ENCODE measurements at regions not wholly inside any gene's neighbourhood (a gene's known extent, or its start where the extent isn't known, plus 50 kb on each side); places are given as distances from the start of the nearest gene placed in this dataset.
"Not testable (repeated sequence)": the region's sequence is repeated elsewhere in the genome, so short reads cannot be mapped to it uniquely, and the experiment has no call there.

DNA sequence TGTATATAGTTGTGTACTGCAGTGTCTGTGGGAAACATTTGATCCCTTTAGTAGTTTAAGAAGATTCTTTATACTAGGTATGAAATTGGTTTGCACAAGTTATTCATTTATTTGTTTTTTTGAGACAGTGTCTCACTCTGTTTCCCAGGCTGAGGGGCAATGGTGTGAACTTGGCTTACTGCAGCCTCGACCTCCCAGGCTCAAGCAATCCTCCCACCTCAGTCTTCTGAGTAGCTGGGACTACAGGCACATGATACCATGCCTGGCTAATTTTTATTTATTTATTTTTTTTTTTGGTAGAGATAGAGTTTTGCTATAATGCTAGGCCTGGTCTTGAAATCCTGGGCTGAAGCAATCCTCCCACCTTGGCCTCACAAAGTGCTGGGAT is 209.4 kb downstream of the RASSF9 start:
- no peak overlapping the region for H3K27ac Mint-ChIP-seq (ENCODE audit: unreplicated experiment)

GRCh38 chr12:85627584-85627983 is 208.6 kb downstream of the RASSF9 start:
- Mint-ChIP-seq H3K9me3 (ENCODE audit: low read depth) (no peaks in the 10 kb centered on the region), H3K27me3 (ENCODE audit: low read depth) (peaks cover 3% of the 10 kb centered on the region), H3K36me3 (ENCODE audit: low read depth) (no peaks in the 10 kb centered on the region), H3K27ac (ENCODE audit: unreplicated experiment) (no peak overlapping the region), H3K4me1 (ENCODE audit: low read depth) (peaks cover 13% of the 10 kb centered on the region), H3K4me3 (ENCODE audit: unreplicated experiment) (no peak overlapping the region)
- DNase-seq (ENCODE audit: low spot score), result no peak
- TF ChIP-seq CTCF (IDR thresholded peaks at IDR 0.05), result no peak

More for the DNA sequence above, 209.4 kb downstream of the RASSF9 start:
- Mint-ChIP-seq H3K36me3 (ENCODE audit: low read depth) (no peaks in the 10 kb centered on the region), H3K4me1 (ENCODE audit: low read depth) (peaks cover 13% of the 10 kb centered on the region), H3K4me3 (ENCODE audit: unreplicated experiment) (no peak overlapping the region), H3K9me3 (ENCODE audit: low read depth) (no peaks in the 10 kb centered on the region), H3K27me3 (ENCODE audit: low read depth) (no peaks in the 10 kb centered on the region)
- no peak for DNase-seq (ENCODE audit: low spot score)
- no peak for TF ChIP-seq CTCF (IDR thresholded peaks at IDR 0.05)

DNA sequence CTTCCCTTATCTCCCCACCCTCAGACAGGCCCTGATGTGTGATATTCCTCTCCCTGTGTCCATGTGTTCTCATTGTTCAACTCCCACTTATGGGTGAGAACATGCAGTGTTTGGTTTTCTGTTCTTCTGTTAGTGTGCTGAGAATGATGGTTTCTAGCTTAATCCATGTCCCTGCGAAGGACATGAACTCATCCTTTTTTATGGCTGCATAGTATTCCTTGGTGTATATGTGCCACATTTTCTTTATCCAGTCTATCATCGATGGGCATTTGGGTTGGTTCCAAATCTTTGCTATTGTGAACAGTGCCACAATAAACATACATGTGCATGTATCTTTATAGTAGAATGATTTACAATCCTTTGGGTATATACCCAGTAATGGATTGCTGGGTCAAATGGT is 207.6 kb downstream of the RASSF9 start:
- not testable (repeated sequence) for DNase-seq (ENCODE audit: low spot score); H3K9me3 Mint-ChIP-seq (ENCODE audit: low read depth); H3K4me3 Mint-ChIP-seq (ENCODE audit: unreplicated experiment); H3K27ac Mint-ChIP-seq (ENCODE audit: unreplicated experiment); H3K36me3 Mint-ChIP-seq (ENCODE audit: low read depth); H3K27me3 Mint-ChIP-seq (ENCODE audit: low read depth)
- peaks cover 13% of the 10 kb centered on the region for H3K4me1 Mint-ChIP-seq (ENCODE audit: low read depth)

GRCh38 chr12:85630851-85631250 is 205.4 kb downstream of the RASSF9 start:
- Mint-ChIP-seq H3K9me3 (ENCODE audit: low read depth) (no peaks in the 10 kb centered on the region), H3K4me1 (ENCODE audit: low read depth) (peaks cover 12% of the 10 kb centered on the region), H3K4me3 (ENCODE audit: unreplicated experiment) (no peak overlapping the region), H3K27me3 (ENCODE audit: low read depth) (peaks cover 4% of the 10 kb centered on the region), H3K27ac (ENCODE audit: unreplicated experiment) (no peak overlapping the region), H3K36me3 (ENCODE audit: low read depth) (no peaks in the 10 kb centered on the region)
- DNase-seq (ENCODE audit: low spot score), result no peak
- TF ChIP-seq CTCF (IDR thresholded peaks at IDR 0.05), result no peak

DNA sequence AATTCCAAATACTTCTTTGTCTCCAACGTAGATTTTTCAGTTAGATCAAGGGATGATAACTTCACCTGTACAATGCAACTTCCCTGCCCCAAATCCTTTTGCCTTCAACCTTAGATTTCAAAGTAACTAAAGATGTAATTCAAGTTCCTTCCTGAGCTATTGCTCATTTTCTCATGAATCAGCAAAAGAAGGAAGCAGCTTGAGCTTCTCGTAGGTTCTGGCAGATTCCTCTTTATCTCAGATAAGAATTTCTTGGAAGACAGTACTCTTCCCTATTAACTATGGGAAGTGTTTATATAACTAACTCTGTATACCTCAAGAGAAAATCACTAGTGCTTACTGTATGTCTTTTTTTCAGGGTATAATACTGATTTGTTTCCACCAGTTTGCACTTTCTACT is 203.8 kb downstream of the RASSF9 start:
- peaks cover 3% of the 10 kb centered on the region for H3K4me1 Mint-ChIP-seq (ENCODE audit: low read depth)
- H3K4me3 Mint-ChIP-seq (ENCODE audit: unreplicated experiment), result no peak overlapping the region
- no peaks in the 10 kb centered on the region for H3K36me3 Mint-ChIP-seq (ENCODE audit: low read depth)
- no peak overlapping the region for H3K27ac Mint-ChIP-seq (ENCODE audit: unreplicated experiment)
- DNase-seq (ENCODE audit: low spot score), result no peak
- H3K27me3 Mint-ChIP-seq (ENCODE audit: low read depth), result peaks cover 6% of the 10 kb centered on the region
- no peaks in the 10 kb centered on the region for H3K9me3 Mint-ChIP-seq (ENCODE audit: low read depth)
- TF ChIP-seq CTCF (IDR thresholded peaks at IDR 0.05), result no peak

DNA sequence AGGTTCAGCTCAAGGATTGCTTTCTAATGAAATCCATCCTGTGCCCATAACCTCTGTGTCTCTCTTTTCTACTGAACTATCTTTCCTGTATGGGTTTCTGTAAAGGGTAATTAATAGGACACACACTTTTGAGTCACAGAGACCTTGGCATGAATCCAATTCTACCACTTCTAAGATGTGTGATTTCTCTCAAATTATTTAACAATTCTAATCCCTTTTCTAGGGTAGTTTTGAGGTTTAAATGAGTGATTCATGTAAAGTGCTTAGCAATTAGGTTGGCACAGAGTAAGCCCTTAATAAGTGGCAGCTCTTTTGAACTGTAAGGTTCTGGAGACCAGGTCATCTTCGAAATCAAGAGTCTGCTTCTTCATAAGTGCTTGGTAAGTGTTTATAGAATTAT is 202.7 kb downstream of the RASSF9 start:
- no peak for DNase-seq (ENCODE audit: low spot score)
- H3K36me3 Mint-ChIP-seq (ENCODE audit: low read depth), result no peaks in the 10 kb centered on the region
- H3K27me3 Mint-ChIP-seq (ENCODE audit: low read depth), result peaks cover 6% of the 10 kb centered on the region
- H3K4me3 Mint-ChIP-seq (ENCODE audit: unreplicated experiment), result no peak overlapping the region
- no peak overlapping the region for H3K27ac Mint-ChIP-seq (ENCODE audit: unreplicated experiment)
- no peak for TF ChIP-seq CTCF (IDR thresholded peaks at IDR 0.05)
- H3K9me3 Mint-ChIP-seq (ENCODE audit: low read depth), result no peaks in the 10 kb centered on the region
- H3K4me1 Mint-ChIP-seq (ENCODE audit: low read depth), result no peaks in the 10 kb centered on the region

Data from chondrocyte (in vitro differentiated cells).